Neural crest cell (in vitro differentiated cells): ENCODE measurements at regions not wholly inside any gene's neighbourhood (a gene's known extent, or its start where the extent isn't known, plus 50 kb on each side); places are given as distances from the start of the nearest gene placed in this dataset.
"Not testable (repeated sequence)": the region's sequence is repeated elsewhere in the genome, so short reads cannot be mapped to it uniquely, and the experiment has no call there.

Experiments used
- DNase-seq: peaks from one replicate; pipeline ENCODE4 v3.0.0; 2021; ENCODE audit warnings: low read depth, mixed read lengths, low spot score
- H3K27ac Mint-ChIP-seq: one replicate; pipeline ENCODE4 v1.8.0; 2021; ENCODE audit warnings: mild to moderate bottlenecking, mixed read lengths; ENCODE audit not compliant: unreplicated experiment
- H3K27me3 Mint-ChIP-seq: 2 replicates; pipeline ENCODE4 v1.8.0; 2021; ENCODE audit warnings: low read depth, mild to moderate bottlenecking, mixed read lengths
- H3K36me3 Mint-ChIP-seq: 2 replicates; pipeline ENCODE4 v1.8.0; 2021; ENCODE audit warnings: low read depth, mild to moderate bottlenecking, mixed read lengths
- H3K4me1 Mint-ChIP-seq: 2 replicates; pipeline ENCODE4 v1.8.0; 2021; ENCODE audit warnings: mixed read lengths
- H3K4me3 Mint-ChIP-seq: one replicate; pipeline ENCODE4 v1.8.0; 2021; ENCODE audit warnings: mild to moderate bottlenecking, mixed read lengths
- H3K9me3 Mint-ChIP-seq: 2 replicates; pipeline ENCODE4 v1.8.0; 2021; ENCODE audit warnings: mixed read lengths
- CTCF ChIP-seq: fragments of 200-600 bp; sonication (generic); conservative IDR thresholded peaks from 2 replicates; pipeline ENCODE4 v1.5.0; 2021; ENCODE audit warnings: antibody characterized with exemption, mild to moderate bottlenecking

DNA sequence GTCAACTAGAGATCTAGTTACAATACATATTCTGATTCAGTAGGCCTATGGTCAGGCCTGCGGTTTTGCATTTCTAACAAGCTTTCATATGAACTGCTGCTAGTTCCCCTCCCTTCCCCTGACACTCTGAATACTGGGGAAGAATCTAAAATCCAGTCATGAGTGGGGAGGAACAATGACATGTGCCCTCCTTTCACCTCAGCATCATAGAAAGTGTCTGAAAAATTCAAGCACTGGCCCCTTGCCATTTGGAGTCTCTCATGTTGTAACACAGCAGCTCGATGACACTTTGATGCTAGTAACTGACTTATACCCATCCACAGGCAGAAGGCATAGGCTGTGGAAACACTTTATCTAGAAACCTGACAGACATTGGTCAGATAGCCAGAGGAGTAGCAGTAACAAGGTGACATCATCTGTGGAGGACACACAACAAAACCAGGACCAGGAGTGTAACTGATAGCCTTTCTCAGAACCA lies 161.9 kb upstream of the RASSF8 start:
- H3K27me3 Mint-ChIP-seq, result no peaks in the 10 kb centered on the region
- peaks cover 4% of the 10 kb centered on the region for H3K9me3 Mint-ChIP-seq
- H3K36me3 Mint-ChIP-seq, result no peaks in the 10 kb centered on the region
- no peak for DNase-seq
- H3K4me1 Mint-ChIP-seq, result peaks cover 7% of the 10 kb centered on the region
- no peak overlapping the region for H3K27ac Mint-ChIP-seq
- H3K4me3 Mint-ChIP-seq, result no peak overlapping the region
- TF ChIP-seq CTCF, result no peak

DNA sequence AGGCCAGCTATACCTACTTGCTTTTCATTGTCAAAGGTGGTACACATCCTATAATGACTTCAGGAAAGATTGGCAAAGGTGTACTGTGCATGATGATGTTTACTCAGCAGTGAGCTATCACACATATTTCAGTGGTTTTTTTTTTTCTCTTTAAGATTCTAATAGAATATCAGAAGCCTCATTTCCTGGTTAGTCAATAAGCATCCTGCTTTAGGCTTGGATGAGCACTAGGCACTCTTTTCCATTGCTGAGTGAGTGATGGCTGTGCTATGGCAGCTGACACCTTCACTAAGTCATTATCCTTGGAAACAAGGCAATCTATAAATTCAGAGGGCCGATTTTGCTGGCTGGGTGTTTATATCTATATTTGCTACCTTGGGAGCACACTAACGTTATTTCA lies 161.1 kb upstream of the RASSF8 start:
- H3K4me3 Mint-ChIP-seq, result no peak overlapping the region
- peaks cover 4% of the 10 kb centered on the region for H3K9me3 Mint-ChIP-seq
- no peaks in the 10 kb centered on the region for H3K36me3 Mint-ChIP-seq

DNA sequence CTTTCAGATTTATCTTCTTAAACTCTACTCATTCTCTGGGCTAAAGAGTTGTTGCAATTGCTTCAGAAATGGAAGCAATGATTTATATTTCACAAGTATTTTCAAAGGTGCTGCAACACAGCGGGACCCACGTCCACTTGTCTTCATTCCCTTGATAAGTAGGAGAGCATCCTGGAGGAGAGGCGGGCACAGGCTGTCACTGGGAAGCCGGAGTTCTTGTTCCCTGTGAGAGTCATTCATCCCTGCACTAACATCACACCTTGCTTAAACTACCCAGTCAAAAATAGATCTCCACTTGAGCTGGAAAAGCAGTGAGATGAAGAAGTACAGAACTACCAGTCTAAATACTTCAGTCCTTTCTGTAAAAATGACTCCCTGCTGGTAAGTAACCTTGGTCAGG lies 160.5 kb upstream of the RASSF8 start:
- Mint-ChIP-seq H3K27me3 (no peaks in the 10 kb centered on the region), H3K27ac (no peak overlapping the region), H3K4me1 (peaks cover 9% of the 10 kb centered on the region), H3K9me3 (peaks cover 4% of the 10 kb centered on the region), H3K4me3 (no peak overlapping the region), H3K36me3 (no peaks in the 10 kb centered on the region)
- TF ChIP-seq CTCF, result no peak
- DNase-seq, result no peak

More for the DNA sequence above, 161.1 kb upstream of the RASSF8 start:
- no peak for TF ChIP-seq CTCF
- Mint-ChIP-seq H3K27me3 (no peaks in the 10 kb centered on the region), H3K4me1 (peaks cover 9% of the 10 kb centered on the region), H3K27ac (no peak overlapping the region)
- no peak for DNase-seq

DNA sequence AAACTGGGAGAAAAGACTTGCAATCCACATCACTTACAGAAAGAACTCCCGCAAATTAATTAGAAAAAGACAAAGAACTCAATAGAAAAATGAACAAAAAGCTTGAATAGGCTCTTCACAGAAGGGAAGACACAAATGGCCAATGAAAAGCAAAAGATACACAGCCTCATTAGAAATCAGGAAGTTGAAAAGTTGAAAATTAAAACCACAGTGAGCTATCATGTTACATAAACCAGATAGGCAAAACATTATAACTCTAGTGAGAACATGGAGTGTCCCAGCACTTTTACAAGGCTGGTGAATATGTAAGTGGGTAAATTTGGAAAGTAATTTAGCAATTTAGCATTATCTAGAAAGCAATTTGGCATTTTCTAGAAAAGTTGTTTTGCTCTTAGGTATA lies 158.4 kb upstream of the RASSF8 start:
- Mint-ChIP-seq H3K4me3 (no peak overlapping the region), H3K27ac (no peak overlapping the region)

GRCh38 chr12:25801734-25802133 lies 156.7 kb upstream of the RASSF8 start:
- H3K27me3 Mint-ChIP-seq, result no peaks in the 10 kb centered on the region
- no peak for DNase-seq
- no peaks in the 10 kb centered on the region for H3K36me3 Mint-ChIP-seq
- no peak overlapping the region for H3K27ac Mint-ChIP-seq
- TF ChIP-seq CTCF, result no peak
- H3K4me1 Mint-ChIP-seq, result peaks cover 5% of the 10 kb centered on the region
- H3K9me3 Mint-ChIP-seq, result peaks cover 6% of the 10 kb centered on the region
- H3K4me3 Mint-ChIP-seq, result no peak overlapping the region

More for the DNA sequence above, 158.4 kb upstream of the RASSF8 start:
- Mint-ChIP-seq H3K9me3 (peaks cover 6% of the 10 kb centered on the region), H3K4me1 (peaks cover 9% of the 10 kb centered on the region), H3K36me3 (no peaks in the 10 kb centered on the region), H3K27me3 (no peaks in the 10 kb centered on the region)
- TF ChIP-seq CTCF, result no peak
- DNase-seq, result no peak

DNA sequence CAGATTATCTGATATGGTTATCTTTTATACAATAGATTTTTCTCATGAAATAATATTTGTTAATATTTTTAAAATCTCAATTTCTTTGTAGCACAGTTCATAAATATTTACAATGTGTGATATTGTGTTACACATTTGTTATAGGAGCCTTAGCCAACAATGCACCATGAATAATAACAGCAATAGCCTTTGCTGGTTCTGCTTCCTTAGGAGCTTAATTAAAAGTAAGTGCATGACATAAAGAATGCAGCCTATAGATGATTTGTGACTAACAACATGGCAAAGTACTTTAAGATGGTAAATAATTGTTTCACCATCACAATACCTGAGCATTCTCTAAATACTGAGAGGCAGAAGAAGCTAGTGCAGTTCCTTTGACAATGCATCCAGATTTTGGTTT lies 156.3 kb upstream of the RASSF8 start:
- H3K27ac Mint-ChIP-seq, result no peak overlapping the region
- no peak for TF ChIP-seq CTCF
- peaks cover 6% of the 10 kb centered on the region for H3K9me3 Mint-ChIP-seq
- H3K36me3 Mint-ChIP-seq, result no peaks in the 10 kb centered on the region
- no peak overlapping the region for H3K4me3 Mint-ChIP-seq
- peaks cover 4% of the 10 kb centered on the region for H3K4me1 Mint-ChIP-seq
- H3K27me3 Mint-ChIP-seq, result no peaks in the 10 kb centered on the region
- no peak for DNase-seq

DNA sequence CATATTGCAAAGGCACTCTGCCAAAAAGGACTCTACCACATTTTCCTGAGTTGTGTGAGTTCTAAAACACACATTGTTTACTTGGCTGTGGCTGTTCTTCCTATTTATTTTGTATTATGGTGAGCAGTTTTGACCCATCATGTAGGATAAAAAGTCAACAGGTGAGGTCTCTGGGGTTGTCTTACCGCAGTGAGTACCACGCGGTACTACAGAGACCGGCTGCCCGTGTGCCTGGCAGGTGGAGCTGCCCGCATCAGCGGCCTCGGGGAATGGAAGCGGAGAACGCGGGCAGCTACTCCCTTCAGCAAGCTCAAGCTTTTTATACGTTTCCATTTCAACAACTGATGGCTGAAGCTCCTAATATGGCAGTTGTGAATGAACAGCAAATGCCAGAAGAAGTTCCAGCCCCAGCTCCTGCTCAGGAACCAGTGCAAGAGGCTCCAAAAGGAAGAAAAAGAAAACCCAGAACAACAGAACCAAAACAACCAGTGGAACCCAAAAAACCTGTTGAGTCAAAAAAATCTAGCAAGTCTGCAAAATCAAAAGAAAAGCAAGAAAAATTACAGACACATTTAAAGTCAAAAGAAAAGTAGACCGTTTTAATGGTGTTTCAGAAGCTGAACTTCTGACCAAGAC lies 155.3 kb upstream of the RASSF8 start:
- H3K36me3 Mint-ChIP-seq, DNase-seq, H3K27me3 Mint-ChIP-seq, H3K27ac Mint-ChIP-seq, H3K4me1 Mint-ChIP-seq, H3K9me3 Mint-ChIP-seq, H3K4me3 Mint-ChIP-seq: not testable (repeated sequence)

DNA sequence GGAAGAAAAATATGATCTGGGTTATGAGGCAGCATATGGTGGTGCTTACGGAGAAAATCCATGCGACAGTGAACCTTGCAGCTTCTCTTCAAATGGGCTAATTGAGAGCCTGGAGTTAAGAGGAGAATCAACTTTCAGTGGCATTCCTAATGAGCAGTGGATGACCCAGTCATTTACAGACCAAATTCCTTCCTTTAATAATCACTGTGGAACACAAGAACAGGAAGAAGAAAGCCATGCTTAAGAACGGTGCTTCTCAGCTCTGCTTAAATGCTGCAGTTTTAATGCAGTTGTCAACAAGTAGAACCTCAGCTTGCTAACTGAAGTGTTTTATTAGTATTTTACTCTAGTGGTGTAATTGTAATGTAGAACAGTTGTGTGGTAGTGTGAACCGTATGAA lies 154.2 kb upstream of the RASSF8 start:
- not testable (repeated sequence) for DNase-seq, H3K27me3 Mint-ChIP-seq, H3K4me3 Mint-ChIP-seq, H3K27ac Mint-ChIP-seq, H3K4me1 Mint-ChIP-seq, H3K36me3 Mint-ChIP-seq
- H3K9me3 Mint-ChIP-seq, result peaks cover 10% of the 10 kb centered on the region
